A549 (cell line): ENCODE measurements at regions not wholly inside any gene's neighbourhood (a gene's known extent, or its start where the extent isn't known, plus 50 kb on each side); places are given as distances from the start of the nearest gene placed in this dataset.

Experiments used
- ATAC-seq, 2 experiments: fragments of 200-7000 bp in 1 of 2; fragments of >200 bp in 1 of 2; cut with Nextera tagmentation in 1 of 2; cut with Tn5 transposase in 1 of 2; 3 replicates each; pipeline versions ENCODE4 v1.8.0 to v1.9.1; 2018 to 2020; ENCODE audit warnings: mild to moderate bottlenecking in 1 of 2, moderate library complexity in 1 of 2
- CTCF ChIA-PET: fragments of 300-600 bp; sonication (Branson Sonifier 250); formaldehyde crosslinking; extraction: SDS; loops from one replicate; lab custom pipeline; 2021; ENCODE audit warnings: antibody characterized with exemption, inconsistent platforms; lab: Yijun Ruan, JAX
- POLR2A ChIA-PET: fragments of 350-600 bp; formaldehyde crosslinking; extraction: SDS; loops from one replicate; lab custom pipeline; 2021; ENCODE audit warnings: antibody characterized with exemption, inconsistent platforms; lab: Yijun Ruan, JAX
- DNase-seq, 2 experiments: peaks; one replicate each; pipeline versions ENCODE4 v3.0.0 to v3.0.0-alpha.2; 2011 to 2016; ENCODE audit warnings: low read depth in 1 of 2, low spot score in 1 of 2
- FAIRE-seq: peaks from 2 replicates; lab custom pipeline; 2011; peaks lifted over from hg19 to GRCh38; lab: Jason Lieb, UNC
- H3K27ac ChIP-seq, 2 experiments: fragments of >200 bp; sonication (Bioruptor Twin); formaldehyde crosslinking; 3 replicates each; pipeline ENCODE4 v1.5.1; 2016 to 2017
- H3K4me1 ChIP-seq: fragments of >200 bp; sonication (Bioruptor Twin); formaldehyde crosslinking; 3 replicates; pipeline ENCODE4 v1.6.1; 2016
- H3K4me2 ChIP-seq: fragments of >200 bp; sonication (Bioruptor Twin); formaldehyde crosslinking; 3 replicates; pipeline ENCODE4 v1.6.1; 2016
- H3K4me3 ChIP-seq: fragments of >200 bp; sonication (Bioruptor Twin); formaldehyde crosslinking; 3 replicates; pipeline ENCODE4 v1.5.1; 2016
- H3K9me3 ChIP-seq: fragments of >200 bp; sonication (Bioruptor Twin); formaldehyde crosslinking; 3 replicates; pipeline ENCODE4 v1.6.1; 2016
- BCL3 ChIP-seq: fragments of >200 bp; sonication (Bioruptor Twin); formaldehyde crosslinking; IDR thresholded peaks from 3 replicates; pipeline ENCODE4 v1.6.1; 2016
- BHLHE40 ChIP-seq: IDR thresholded peaks from 2 replicates; pipeline ENCODE4 v1.6.1; 2012; ENCODE audit warnings: low read depth, low read length, inconsistent platforms
- CBX2 ChIP-seq: fragments of 200-600 bp; sonication (generic); IDR thresholded peaks from 2 replicates; pipeline ENCODE4 v1.6.1; 2016; ENCODE audit warnings: low read depth, mild to moderate bottlenecking, borderline replicate concordance
- CBX8 ChIP-seq: fragments of 200-600 bp; sonication (generic); IDR thresholded peaks from 2 replicates; pipeline ENCODE4 v1.6.1; 2016
- CEBPB ChIP-seq, 2 experiments: fragments of >200 bp in 1 of 2; sonication (Bioruptor Twin) in 1 of 2; formaldehyde crosslinking in 1 of 2; IDR thresholded peaks; 2 replicates each; pipeline ENCODE4 v1.6.1; 2012 to 2016
- CHD2 ChIP-seq: fragments of 150-350 bp; IDR thresholded peaks from 2 replicates; pipeline ENCODE4 v1.6.1; 2014; ENCODE audit warnings: low read length; ENCODE audit not compliant: partially characterized antibody
- CHD4 ChIP-seq: fragments of 200-600 bp; sonication (generic); IDR thresholded peaks from 2 replicates; pipeline ENCODE4 v1.6.1; 2016; ENCODE audit warnings: antibody characterized with exemption, mild to moderate bottlenecking, borderline replicate concordance
- FOSB ChIP-seq: fragments of 250-450 bp; sonication (Bioruptor Pico); IDR thresholded peaks from 2 replicates; pipeline ENCODE4 v1.5.0; 2020; ENCODE audit warnings: mild to moderate bottlenecking, moderate library complexity
- HDAC2 ChIP-seq: fragments of 200-600 bp; sonication (generic); IDR thresholded peaks from 2 replicates; pipeline ENCODE4 v1.6.1; 2016
- HOXA7 ChIP-seq: fragments of 250-450 bp; sonication (Bioruptor Pico); IDR thresholded peaks from 2 replicates; pipeline ENCODE4 v1.5.0; 2020; ENCODE audit warnings: mild to moderate bottlenecking, moderate library complexity
- HOXB13 ChIP-seq: fragments of 250-450 bp; sonication (Bioruptor Pico); IDR thresholded peaks from 2 replicates; pipeline ENCODE4 v1.5.0; 2020; ENCODE audit warnings: low read depth, mild to moderate bottlenecking, moderate library complexity
- JUN ChIP-seq, 2 experiments: fragments of >200 bp; sonication (Bioruptor Twin); formaldehyde crosslinking; IDR thresholded peaks; 2 replicates in 1 of 2; 3 replicates in 1 of 2; pipeline ENCODE4 v1.6.1; 2016 to 2017
- MAZ ChIP-seq: fragments of 150-350 bp; IDR thresholded peaks from 2 replicates; pipeline ENCODE4 v1.6.1; 2014; ENCODE audit warnings: antibody characterized with exemption, low read depth, low read length, borderline replicate concordance
- MYC ChIP-seq: IDR thresholded peaks from 2 replicates; pipeline ENCODE4 v1.6.1; 2012; ENCODE audit warnings: mild to moderate bottlenecking, inconsistent platforms, low read length, improper control_type of control experiment, borderline replicate concordance
- POLR2AphosphoS2 ChIP-seq: conservative IDR thresholded peaks from 2 replicates; pipeline ENCODE4 v1.6.1; 2012; ENCODE audit warnings: low read length, improper control_type of control experiment, inconsistent platforms
- RARB ChIP-seq: fragments of 250-450 bp; sonication (Bioruptor Pico); IDR thresholded peaks from 2 replicates; pipeline ENCODE4 v1.8.0; 2021; ENCODE audit warnings: mild to moderate bottlenecking, moderate library complexity
- USF2 ChIP-seq: fragments of 450-650 bp; IDR thresholded peaks from 2 replicates; pipeline ENCODE4 v1.6.1; 2014; ENCODE audit warnings: antibody characterized with exemption
- ZC3H11A ChIP-seq: fragments of 450-650 bp; IDR thresholded peaks from 2 replicates; pipeline ENCODE4 v1.6.1; 2014; ENCODE audit warnings: antibody characterized with exemption, mild to moderate bottlenecking
- ZFP36 ChIP-seq: fragments of 450-650 bp; IDR thresholded peaks from 2 replicates; pipeline ENCODE4 v1.6.1; 2014; ENCODE audit warnings: borderline replicate concordance; ENCODE audit not compliant: partially characterized antibody
- WGBS: methylation state at CpG from one replicate; pipeline ENCODE4 v1.1.6; 2017; ENCODE audit errors: missing lambda C conversion rate; 5-methylcytosine and 5-hydroxymethylcytosine counted together
- TF ChIP-seq, protein P1 (sequence below): fragments of 250-450 bp; sonication (Bioruptor Pico); IDR thresholded peaks from 2 replicates; pipeline ENCODE4 v1.5.0; 2020; ENCODE audit warnings: low read depth, mild to moderate bottlenecking, moderate library complexity
- TF ChIP-seq, protein P2 (sequence below): IDR thresholded peaks from 2 replicates; pipeline ENCODE4 v1.6.1; 2012
- TF ChIP-seq, protein P3 (sequence below): fragments of 150-350 bp; IDR thresholded peaks from 2 replicates; pipeline ENCODE4 v1.6.1; 2014; ENCODE audit warnings: low read depth, mild to moderate bottlenecking, low read length
- TF ChIP-seq, protein P4 (sequence below): IDR thresholded peaks from 2 replicates; pipeline ENCODE4 v1.6.1; 2012

GRCh38 chr11:71329786-71330185 lies 77.4 kb upstream of the SHANK2 start:
- H3K4me3 ChIP-seq, result no peak overlapping the region
- H3K9me3 ChIP-seq, result peaks cover 20% of the 10 kb centered on the region
- H3K4me2 ChIP-seq, result no peak overlapping the region
- FAIRE-seq (no peak), ATAC-seq (no peak)
- WGBS, result 71% methylated on average over 5 of the region's 5 CpGs
- H3K27ac ChIP-seq, result no peak overlapping the region
- TF ChIP-seq CEBPB (IDR thresholded peaks at IDR 0.05) (no peak), RARB (no peak), CHD2 (no peak), FOSB (CRISPR knock-in tag) (no peak), JUN (IDR thresholded peaks at IDR 0.05) (no peak), HOXA7 (CRISPR knock-in tag) (no peak), ZC3H11A (no peak), CBX8 (no peak), CHD4 (no peak), POLR2AphosphoS2 (no peak), CBX2 (no peak), USF2 (no peak), HOXB13 (no peak), MAZ (no peak), BCL3 (no peak), MYC (no peak)
- TF ChIP-seq, protein P1, sequence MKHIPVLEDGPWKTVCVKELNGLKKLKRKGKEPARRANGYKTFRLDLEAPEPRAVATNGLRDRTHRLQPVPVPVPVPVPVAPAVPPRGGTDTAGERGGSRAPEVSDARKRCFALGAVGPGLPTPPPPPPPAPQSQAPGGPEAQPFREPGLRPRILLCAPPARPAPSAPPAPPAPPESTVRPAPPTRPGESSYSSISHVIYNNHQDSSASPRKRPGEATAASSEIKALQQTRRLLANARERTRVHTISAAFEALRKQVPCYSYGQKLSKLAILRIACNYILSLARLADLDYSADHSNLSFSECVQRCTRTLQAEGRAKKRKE (CRISPR knock-in tag), result no peak
- TF ChIP-seq, protein P2, sequence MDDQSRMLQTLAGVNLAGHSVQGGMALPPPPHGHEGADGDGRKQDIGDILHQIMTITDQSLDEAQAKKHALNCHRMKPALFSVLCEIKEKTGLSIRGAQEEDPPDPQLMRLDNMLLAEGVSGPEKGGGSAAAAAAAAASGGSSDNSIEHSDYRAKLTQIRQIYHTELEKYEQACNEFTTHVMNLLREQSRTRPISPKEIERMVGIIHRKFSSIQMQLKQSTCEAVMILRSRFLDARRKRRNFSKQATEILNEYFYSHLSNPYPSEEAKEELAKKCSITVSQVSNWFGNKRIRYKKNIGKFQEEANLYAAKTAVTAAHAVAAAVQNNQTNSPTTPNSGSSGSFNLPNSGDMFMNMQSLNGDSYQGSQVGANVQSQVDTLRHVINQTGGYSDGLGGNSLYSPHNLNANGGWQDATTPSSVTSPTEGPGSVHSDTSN, result no peak
- TF ChIP-seq, protein P3, sequence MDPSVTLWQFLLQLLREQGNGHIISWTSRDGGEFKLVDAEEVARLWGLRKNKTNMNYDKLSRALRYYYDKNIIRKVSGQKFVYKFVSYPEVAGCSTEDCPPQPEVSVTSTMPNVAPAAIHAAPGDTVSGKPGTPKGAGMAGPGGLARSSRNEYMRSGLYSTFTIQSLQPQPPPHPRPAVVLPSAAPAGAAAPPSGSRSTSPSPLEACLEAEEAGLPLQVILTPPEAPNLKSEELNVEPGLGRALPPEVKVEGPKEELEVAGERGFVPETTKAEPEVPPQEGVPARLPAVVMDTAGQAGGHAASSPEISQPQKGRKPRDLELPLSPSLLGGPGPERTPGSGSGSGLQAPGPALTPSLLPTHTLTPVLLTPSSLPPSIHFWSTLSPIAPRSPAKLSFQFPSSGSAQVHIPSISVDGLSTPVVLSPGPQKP, result no peak
- TF ChIP-seq, protein P4, sequence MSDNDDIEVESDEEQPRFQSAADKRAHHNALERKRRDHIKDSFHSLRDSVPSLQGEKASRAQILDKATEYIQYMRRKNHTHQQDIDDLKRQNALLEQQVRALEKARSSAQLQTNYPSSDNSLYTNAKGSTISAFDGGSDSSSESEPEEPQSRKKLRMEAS, result no peak
- TF ChIP-seq, all 56 proteins: peak for 0
- POLR2A ChIA-PET, result no interaction called here
- H3K4me1 ChIP-seq, result no peaks in the 10 kb centered on the region
- DNase-seq, result no peak
- CTCF ChIA-PET, result interaction anchor here (0.7 to 7.4 kb wide), 3 partner anchors 13 to 78 kb away, joined by 3 to 42 read pairs (median 16); partner anchors contain the start of gene SHANK2

DNA sequence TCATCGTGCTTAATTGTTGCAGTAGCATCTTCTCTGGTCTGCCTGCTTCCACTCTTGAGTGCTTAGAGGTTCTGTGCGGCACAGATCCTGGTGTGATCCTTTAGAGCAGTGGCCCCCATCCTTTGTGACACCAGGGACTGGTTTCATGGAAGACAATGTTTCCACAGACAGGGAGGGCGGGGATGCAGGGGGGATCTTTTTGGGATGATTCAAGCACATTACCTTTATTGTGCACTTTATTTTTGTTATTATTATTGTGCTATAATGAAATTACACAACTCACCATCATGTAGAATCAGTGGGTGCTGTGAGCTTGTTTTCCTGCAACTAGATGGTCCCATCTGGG lies 76.8 kb upstream of the SHANK2 start:
- DNase-seq (no peak), FAIRE-seq (no peak), ATAC-seq (no peak)
- TF ChIP-seq ZFP36 (no peak), HDAC2 (no peak), BHLHE40 (no peak)
- no peak overlapping the region for H3K27ac ChIP-seq
- H3K9me3 ChIP-seq, result peaks cover 20% of the 10 kb centered on the region
- ChIA-PET CTCF (interaction anchor here (0.8 to 2.8 kb wide), 12 partner anchors 10 to 242 kb away, joined by 3 to 16 read pairs (median 3); partner anchors contain the start of gene SHANK2), POLR2A (interaction anchor here (0.6 to 0.8 kb wide), 2 partner anchors 76 to 94 kb away, joined by 4 to 5 read pairs; no protein-coding TSS in a partner anchor)
- H3K4me2 ChIP-seq, result no peak overlapping the region
- H3K4me1 ChIP-seq, result no peaks in the 10 kb centered on the region
- WGBS, result 51% methylated on average over 3 of the region's 3 CpGs
- no peak overlapping the region for H3K4me3 ChIP-seq
